K562 (cell line): ENCODE measurements at regions not wholly inside any gene's neighbourhood (a gene's known extent, or its start where the extent isn't known, plus 50 kb on each side); places are given as distances from the start of the nearest gene placed in this dataset.
"Not testable (repeated sequence)": the region's sequence is repeated elsewhere in the genome, so short reads cannot be mapped to it uniquely, and the experiment has no call there.

ENCODE experiments used
- RBM39 ChIP-seq: fragments of 200-400 bp; formaldehyde crosslinking; optimal IDR thresholded peaks from 2 replicates; pipeline ENCODE3; 2018; ENCODE audit warnings: low read depth, low read length
- SMC3 ChIP-seq: conservative IDR thresholded peaks from 2 replicates; pipeline ENCODE4 v1.6.1; 2011; ENCODE audit warnings: low read depth, low read length, improper control_type of control experiment; ENCODE audit not compliant: insufficient read depth
- TCF7 ChIP-seq: sonication (generic); IDR thresholded peaks from 2 replicates; pipeline ENCODE4 v1.6.1; 2016; ENCODE audit warnings: antibody characterized with exemption, borderline replicate concordance
- TF ChIP-seq, protein P1 (sequence below): sonication (generic); formaldehyde crosslinking; IDR thresholded peaks from 2 replicates; pipeline ENCODE4 v1.8.1; 2022; ENCODE audit warnings: missing genetic modification reagents
- TF ChIP-seq, protein P2 (sequence below): fragments of 450-650 bp; conservative IDR thresholded peaks from 2 replicates; pipeline ENCODE4 v1.6.1; 2016; ENCODE audit warnings: missing genetic modification characterization, low read depth, mild to moderate bottlenecking, control low read depth, missing compliant biosample characterization
- TF ChIP-seq, protein P3 (sequence below), 3 experiments: IDR thresholded peaks in 2 of 3; conservative IDR thresholded peaks in 1 of 3; 2 replicates each; pipeline ENCODE4 v1.5.1; 2011 to 2012; ENCODE audit warnings: low read length in 3 of 3, mild to moderate bottlenecking in 3 of 3, control low read depth in 2 of 3, improper control_type of control experiment in 1 of 3, inconsistent platforms in 1 of 3, low read depth in 1 of 3, mixed read lengths in 1 of 3, moderate library complexity in 1 of 3; ENCODE audit not compliant: insufficient read depth in 2 of 3

DNA sequence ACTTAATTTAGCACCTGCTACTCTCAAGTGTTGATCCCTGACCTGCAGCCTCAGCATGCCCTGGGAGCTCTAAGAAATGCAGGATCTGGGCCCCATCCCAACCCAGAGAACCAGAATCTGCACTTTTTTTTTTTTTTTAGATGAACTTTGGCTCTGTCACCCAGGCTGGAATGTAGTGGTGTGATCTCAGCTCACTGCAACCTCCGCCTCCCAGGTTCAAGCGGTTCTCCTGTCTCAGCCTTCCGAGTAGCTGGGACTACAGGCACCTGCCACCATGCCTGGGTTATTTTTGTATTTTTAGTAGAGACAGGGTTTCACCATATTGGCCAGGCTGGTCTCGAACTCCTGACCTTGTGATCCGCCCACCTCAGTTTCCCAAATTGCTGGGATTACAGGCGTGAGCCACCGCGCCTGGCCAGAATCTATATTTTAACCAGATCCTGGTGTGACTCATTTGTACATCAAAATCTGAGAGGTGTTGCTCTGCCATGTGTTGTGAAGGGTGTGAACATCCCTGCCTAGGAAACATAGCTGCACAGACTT, 92.4 kb upstream of the SH3BP4 start:
- not testable (repeated sequence) for TF ChIP-seq RBM39, SMC3, TCF7
- TF ChIP-seq, protein P1, sequence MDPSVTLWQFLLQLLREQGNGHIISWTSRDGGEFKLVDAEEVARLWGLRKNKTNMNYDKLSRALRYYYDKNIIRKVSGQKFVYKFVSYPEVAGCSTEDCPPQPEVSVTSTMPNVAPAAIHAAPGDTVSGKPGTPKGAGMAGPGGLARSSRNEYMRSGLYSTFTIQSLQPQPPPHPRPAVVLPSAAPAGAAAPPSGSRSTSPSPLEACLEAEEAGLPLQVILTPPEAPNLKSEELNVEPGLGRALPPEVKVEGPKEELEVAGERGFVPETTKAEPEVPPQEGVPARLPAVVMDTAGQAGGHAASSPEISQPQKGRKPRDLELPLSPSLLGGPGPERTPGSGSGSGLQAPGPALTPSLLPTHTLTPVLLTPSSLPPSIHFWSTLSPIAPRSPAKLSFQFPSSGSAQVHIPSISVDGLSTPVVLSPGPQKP (CRISPR knock-in tag): not testable (repeated sequence)
- TF ChIP-seq, protein P2, sequence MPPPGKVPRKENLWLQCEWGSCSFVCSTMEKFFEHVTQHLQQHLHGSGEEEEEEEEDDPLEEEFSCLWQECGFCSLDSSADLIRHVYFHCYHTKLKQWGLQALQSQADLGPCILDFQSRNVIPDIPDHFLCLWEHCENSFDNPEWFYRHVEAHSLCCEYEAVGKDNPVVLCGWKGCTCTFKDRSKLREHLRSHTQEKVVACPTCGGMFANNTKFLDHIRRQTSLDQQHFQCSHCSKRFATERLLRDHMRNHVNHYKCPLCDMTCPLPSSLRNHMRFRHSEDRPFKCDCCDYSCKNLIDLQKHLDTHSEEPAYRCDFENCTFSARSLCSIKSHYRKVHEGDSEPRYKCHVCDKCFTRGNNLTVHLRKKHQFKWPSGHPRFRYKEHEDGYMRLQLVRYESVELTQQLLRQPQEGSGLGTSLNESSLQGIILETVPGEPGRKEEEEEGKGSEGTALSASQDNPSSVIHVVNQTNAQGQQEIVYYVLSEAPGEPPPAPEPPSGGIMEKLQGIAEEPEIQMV (tag): not testable (repeated sequence)
- TF ChIP-seq, protein P3, sequence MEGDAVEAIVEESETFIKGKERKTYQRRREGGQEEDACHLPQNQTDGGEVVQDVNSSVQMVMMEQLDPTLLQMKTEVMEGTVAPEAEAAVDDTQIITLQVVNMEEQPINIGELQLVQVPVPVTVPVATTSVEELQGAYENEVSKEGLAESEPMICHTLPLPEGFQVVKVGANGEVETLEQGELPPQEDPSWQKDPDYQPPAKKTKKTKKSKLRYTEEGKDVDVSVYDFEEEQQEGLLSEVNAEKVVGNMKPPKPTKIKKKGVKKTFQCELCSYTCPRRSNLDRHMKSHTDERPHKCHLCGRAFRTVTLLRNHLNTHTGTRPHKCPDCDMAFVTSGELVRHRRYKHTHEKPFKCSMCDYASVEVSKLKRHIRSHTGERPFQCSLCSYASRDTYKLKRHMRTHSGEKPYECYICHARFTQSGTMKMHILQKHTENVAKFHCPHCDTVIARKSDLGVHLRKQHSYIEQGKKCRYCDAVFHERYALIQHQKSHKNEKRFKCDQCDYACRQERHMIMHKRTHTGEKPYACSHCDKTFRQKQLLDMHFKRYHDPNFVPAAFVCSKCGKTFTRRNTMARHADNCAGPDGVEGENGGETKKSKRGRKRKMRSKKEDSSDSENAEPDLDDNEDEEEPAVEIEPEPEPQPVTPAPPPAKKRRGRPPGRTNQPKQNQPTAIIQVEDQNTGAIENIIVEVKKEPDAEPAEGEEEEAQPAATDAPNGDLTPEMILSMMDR (IDR thresholded peaks at IDR 0.05 in 2 of 3, conservative IDR thresholded peaks at IDR 0.05 in 1 of 3; ENCODE audit: insufficient read depth in 2 of 3, low read depth in 1 of 3, low read length in 3 of 3): not testable (repeated sequence)
